ENCODE measurements at regions not wholly inside any gene's neighbourhood (a gene's known extent, or its start where the extent isn't known, plus 50 kb on each side); places are given as distances from the start of the nearest gene placed in this dataset.

DNA sequence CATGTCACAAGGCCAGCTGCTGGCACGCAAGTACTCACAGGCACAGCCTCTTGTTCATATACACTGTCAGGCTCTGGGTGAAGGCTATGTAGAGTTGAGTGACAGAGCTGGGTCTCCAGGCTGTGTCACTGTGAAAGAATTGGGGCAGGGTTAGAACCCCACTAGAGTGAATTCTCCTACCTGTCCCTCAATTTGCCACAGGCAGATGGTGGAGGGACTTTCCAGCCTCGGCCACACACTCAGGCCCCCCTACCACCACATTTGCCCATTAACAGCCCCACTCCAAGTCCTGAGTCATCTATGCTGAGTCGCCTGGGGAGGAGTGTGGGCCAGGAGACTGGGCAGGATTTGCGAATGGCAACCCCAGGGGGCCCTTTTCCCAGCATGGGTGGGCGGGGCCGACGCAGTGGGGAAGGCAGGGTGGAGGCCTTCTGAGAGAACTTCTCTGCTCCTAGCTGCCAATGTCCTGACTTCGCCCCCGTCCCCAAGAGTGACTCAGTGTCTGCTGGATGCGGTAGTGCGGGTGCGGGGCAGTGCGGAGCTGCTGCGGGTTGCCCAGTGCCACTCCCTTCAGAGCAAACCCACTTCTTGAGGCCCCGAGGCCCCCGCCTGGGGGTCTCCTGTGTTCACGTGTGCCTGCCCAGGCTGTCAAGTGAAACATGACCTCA is 50.3 kb upstream of the PSD2 start:
- POLR2A ChIA-PET = no interaction called here
- H3K4me3 Mint-ChIP-seq = peak overlapping the region in 2 of 10 donors; percentile 9 to 25
- intact Hi-C loops (cut with micrococcal nuclease) = loop anchor here (5.0 kb wide), 4 partner anchors 33 to 308 kb away; partner anchors contain the start of gene DNAJC18 (in 1 of the 2)

GRCh38 chr5:139745800-139746690 is 49.6 kb upstream of the PSD2 start:
- Mint-ChIP-seq H3K9me3 (no peaks in the 10 kb centered on the region), H3K4me1 (peaks cover 18 to 25% (median 23%) of the 10 kb centered on the region in 7 donors), H3K36me3 (peaks cover 0 to 2% (median 0%) of the 10 kb centered on the region in 5 donors), H3K27me3 (peaks cover 7 to 67% (median 15%) of the 10 kb centered on the region in 5 donors), H3K4me3 (peak overlapping the region; percentile 88 to 100 (median 91)), H3K27ac (peak overlapping the region in 4 of 9 donors; percentile 13 to 82 (median 52))
- Histone ChIP-seq H3K27me3 (ENCODE audit: control insufficient read depth in 2 of 2, insufficient read depth in 2 of 2, low read length in 2 of 2) (no peaks in the 10 kb centered on the region), H3K36me3 (ENCODE audit: control insufficient read depth in 2 of 3, insufficient read depth in 3 of 3, low read length in 3 of 3) (no peaks in the 10 kb centered on the region), H3K4me1 (ENCODE audit: control insufficient read depth in 2 of 2, insufficient read depth in 2 of 2, low read length in 2 of 2) (peaks cover 7 to 8% of the 10 kb centered on the region in 2 donors), H3K9me3 (ENCODE audit: control insufficient read depth in 2 of 3, low read length in 3 of 3) (no peaks in the 10 kb centered on the region), H3K27ac (ENCODE audit: low read depth, low read length) (no peak overlapping the region), H3K4me3 (ENCODE audit: low read length) (peak overlapping the region; percentile 79)
- POLR2A ChIA-PET = no interaction called here
- intact Hi-C loops (cut with micrococcal nuclease) = loop anchor here (1.0 to 5.0 kb wide), 7 partner anchors 19 to 309 kb away; partner anchors contain the start of genes CXXC5 (in 1 of the 2) and DNAJC18 (in 1 of the 2)
- ATAC-seq = peak; percentile 68
- CTCF ChIA-PET = no interaction called here
- peak; percentile 31 to 64 (median 41) for DNase-seq

More for the DNA sequence above, 50.3 kb upstream of the PSD2 start:
- ATAC-seq (no peak), DNase-seq (peak in 1 of 9 donors; percentile 45)
- no peak overlapping the region for H3K27ac ChIP-seq (ENCODE audit: low read depth, low read length)
- no peak overlapping the region for H3K4me3 ChIP-seq (ENCODE audit: low read length)
- peaks cover 7 to 63% (median 15%) of the 10 kb centered on the region in 5 donors for H3K27me3 Mint-ChIP-seq
- CTCF ChIA-PET = interaction anchor here (0.6 kb wide), 1 partner anchor 316 kb away, joined by 3 read pairs; no protein-coding TSS in a partner anchor
- peaks cover 7 to 8% of the 10 kb centered on the region in 2 donors for H3K4me1 ChIP-seq (ENCODE audit: control insufficient read depth in 2 of 2, insufficient read depth in 2 of 2, low read length in 2 of 2)
- H3K27me3 ChIP-seq (ENCODE audit: control insufficient read depth in 2 of 2, insufficient read depth in 2 of 2, low read length in 2 of 2) = no peaks in the 10 kb centered on the region
- no peaks in the 10 kb centered on the region for H3K9me3 ChIP-seq (ENCODE audit: control insufficient read depth in 2 of 3, low read length in 3 of 3)
- no peaks in the 10 kb centered on the region for H3K36me3 ChIP-seq (ENCODE audit: control insufficient read depth in 2 of 3, insufficient read depth in 3 of 3, low read length in 3 of 3)
- no peaks in the 10 kb centered on the region for H3K9me3 Mint-ChIP-seq
- peaks cover 0 to 2% (median 0%) of the 10 kb centered on the region in 5 donors for H3K36me3 Mint-ChIP-seq
- H3K4me1 Mint-ChIP-seq = peaks cover 18 to 25% (median 23%) of the 10 kb centered on the region in 7 donors
- no peak overlapping the region for H3K27ac Mint-ChIP-seq
